Transverse colon (tissue), 4 donors: ENCODE measurements at regions not wholly inside any gene's neighbourhood (a gene's known extent, or its start where the extent isn't known, plus 50 kb on each side); places are given as distances from the start of the nearest gene placed in this dataset.
A peak's percentile ranks its signal among the peaks of the same experiment; 100 is the strongest.

Experiments
- DNase-seq: peaks from one replicate; pipeline ENCODE4 v3.0.0-alpha.2; 2019
- H3K27ac ChIP-seq, 4 donors: fragments of 200-600 bp; sonication (generic); 2 replicates each; pipeline ENCODE4 v1.5.1; 2016 to 2018; ENCODE audit warnings: inconsistent platforms in 4 of 4
- H3K27me3 ChIP-seq: fragments of 200-600 bp; sonication (generic); 2 replicates; pipeline ENCODE4 v1.5.1; 2017; ENCODE audit warnings: inconsistent platforms
- H3K36me3 ChIP-seq, 4 donors: fragments of 200-600 bp; sonication (generic); 2 replicates each; pipeline ENCODE4 v1.5.1; 2017 to 2019; ENCODE audit warnings: inconsistent platforms in 4 of 4
- H3K4me1 ChIP-seq, 4 donors: fragments of 200-600 bp; sonication (generic); 2 replicates each; pipeline ENCODE4 v1.5.1; 2017 to 2020; ENCODE audit warnings: inconsistent platforms in 4 of 4
- H3K4me3 ChIP-seq, 4 donors: fragments of 200-600 bp; sonication (generic); 1 replicate in 1 of 4; 2 replicates in 3 of 4; pipeline versions ENCODE4 v1.5.1 to v1.6.1; 2017 to 2019; ENCODE audit warnings: inconsistent platforms in 4 of 4
- H3K9me3 ChIP-seq, 2 donors: fragments of 200-600 bp; sonication (generic); 2 replicates each; pipeline ENCODE4 v1.5.1; 2017 to 2019; ENCODE audit warnings: inconsistent platforms in 2 of 2
- EP300 ChIP-seq: sonication (generic); formaldehyde crosslinking; IDR thresholded peaks from one replicate; pipeline ENCODE4 v1.6.1; 2017; ENCODE audit warnings: antibody characterized with exemption, low read depth
- POLR2A ChIP-seq: fragments of 450-650 bp; IDR thresholded peaks from one replicate; pipeline ENCODE4 v1.6.1; 2016; ENCODE audit warnings: antibody characterized with exemption, mild to moderate bottlenecking, moderate library complexity
- POLR2AphosphoS5 ChIP-seq, 3 donors: sonication (generic); formaldehyde crosslinking; IDR thresholded peaks; one replicate each; pipeline ENCODE4 v1.6.1; 2016; ENCODE audit warnings: antibody characterized with exemption in 3 of 3
- WGBS, 2 donors: methylation state at CpG; one replicate each; pipeline ENCODE4 v1.1.5; 2018; ENCODE audit warnings: low coverage in 1 of 2; 5-methylcytosine and 5-hydroxymethylcytosine counted together
- in situ Hi-C, 4 donors: fragments of 200-750 bp; cut with MboI; loops; one replicate each; pipeline versions ENCODE4 v1.15.0 to v1.15.1; 2017; ENCODE audit warnings: low sequenced_read_pairs in 3 of 4, low pct_ligation_motif_present in 1 of 4, low pct_unique_long_range_greater_than_20kb in 1 of 4
- intact Hi-C: fragments of 100-400 bp; cut with DNase I; formaldehyde crosslinking; loops from one replicate; pipeline ENCODE4 v1.15.1; 2023; ENCODE audit warnings: low total_unique reads
- TF ChIP-seq, protein P1 (sequence below), 5 experiments: fragments of 200-600 bp in 3 of 5; fragments of 450-650 bp in 2 of 5; sonication (generic) in 3 of 5; IDR thresholded peaks; 1 replicate in 2 of 5; 2 replicates in 3 of 5; pipeline ENCODE4 v1.5.1; 2016 to 2017; ENCODE audit warnings: antibody characterized with exemption in 5 of 5, inconsistent platforms in 3 of 5, mild to moderate bottlenecking in 2 of 5, moderate library complexity in 1 of 5

DNA sequence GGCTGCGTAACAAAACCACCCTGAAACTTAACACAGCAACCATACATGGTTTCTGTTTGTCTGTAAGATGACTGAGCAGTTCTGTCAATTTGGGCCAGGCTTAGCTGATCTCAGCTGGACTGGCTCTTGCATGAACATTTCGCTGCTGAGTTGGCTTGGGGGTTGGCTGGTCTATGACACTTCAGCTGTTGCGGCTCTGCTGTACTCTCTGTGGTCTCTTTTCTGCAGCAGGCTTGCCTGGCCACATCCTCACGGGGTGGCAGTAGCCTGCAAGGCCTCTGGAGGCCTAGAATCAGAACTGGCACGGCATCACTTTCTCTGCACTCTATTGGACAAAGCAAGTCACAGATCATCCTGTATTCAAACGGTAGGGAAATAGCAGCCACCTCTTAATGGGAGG lies 216.2 kb downstream of the BCL11B start:
- DNase-seq = peak; percentile 24
- H3K27ac ChIP-seq = no peak overlapping the region
- no peaks in the 10 kb centered on the region for H3K36me3 ChIP-seq
- 80 to 83% methylated on average over 3 to 6 of the region's 6 CpGs for whole genome bisulfite sequencing, 2 donors
- H3K4me3 ChIP-seq = no peak overlapping the region
- in situ Hi-C loops = no loop called here
- H3K27me3 ChIP-seq = no peaks in the 10 kb centered on the region
- H3K4me1 ChIP-seq = no peaks in the 10 kb centered on the region
- no peak for TF ChIP-seq EP300
- no peak for TF ChIP-seq POLR2AphosphoS5 (IDR thresholded peaks at IDR 0.05)
- TF ChIP-seq POLR2A = no peak
- peaks cover 0 to 10% of the 10 kb centered on the region in 2 donors for H3K9me3 ChIP-seq
- intact Hi-C loops = no loop called here

DNA sequence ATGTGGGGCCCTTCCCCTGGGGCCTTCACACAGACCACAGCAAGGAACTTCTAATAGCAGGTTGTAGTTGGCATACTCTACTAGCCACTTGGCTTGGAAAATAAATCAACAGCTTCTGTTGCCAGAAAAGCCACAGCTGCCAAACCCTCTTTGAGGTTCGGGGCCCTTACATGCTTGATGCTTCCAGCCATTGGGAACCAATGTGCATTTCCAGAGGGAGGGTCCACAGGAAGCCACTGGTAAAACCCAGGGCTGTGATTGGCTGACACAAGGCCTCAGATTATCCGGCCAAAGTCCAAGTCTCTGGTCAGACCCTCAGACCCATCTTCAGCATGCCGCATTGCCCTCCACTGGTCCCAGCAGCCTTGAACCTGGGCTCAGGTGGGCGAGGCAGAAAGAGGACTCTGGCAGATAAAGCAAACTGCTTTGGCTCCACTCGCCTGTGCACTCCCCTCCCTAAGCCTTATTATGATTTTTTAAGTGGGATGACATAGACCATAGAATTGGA lies 214.4 kb downstream of the BCL11B start:
- intact Hi-C loops = no loop called here
- TF ChIP-seq EP300 (no peak), POLR2AphosphoS5 (IDR thresholded peaks at IDR 0.05) (no peak), POLR2A (no peak)
- TF ChIP-seq, protein P1, sequence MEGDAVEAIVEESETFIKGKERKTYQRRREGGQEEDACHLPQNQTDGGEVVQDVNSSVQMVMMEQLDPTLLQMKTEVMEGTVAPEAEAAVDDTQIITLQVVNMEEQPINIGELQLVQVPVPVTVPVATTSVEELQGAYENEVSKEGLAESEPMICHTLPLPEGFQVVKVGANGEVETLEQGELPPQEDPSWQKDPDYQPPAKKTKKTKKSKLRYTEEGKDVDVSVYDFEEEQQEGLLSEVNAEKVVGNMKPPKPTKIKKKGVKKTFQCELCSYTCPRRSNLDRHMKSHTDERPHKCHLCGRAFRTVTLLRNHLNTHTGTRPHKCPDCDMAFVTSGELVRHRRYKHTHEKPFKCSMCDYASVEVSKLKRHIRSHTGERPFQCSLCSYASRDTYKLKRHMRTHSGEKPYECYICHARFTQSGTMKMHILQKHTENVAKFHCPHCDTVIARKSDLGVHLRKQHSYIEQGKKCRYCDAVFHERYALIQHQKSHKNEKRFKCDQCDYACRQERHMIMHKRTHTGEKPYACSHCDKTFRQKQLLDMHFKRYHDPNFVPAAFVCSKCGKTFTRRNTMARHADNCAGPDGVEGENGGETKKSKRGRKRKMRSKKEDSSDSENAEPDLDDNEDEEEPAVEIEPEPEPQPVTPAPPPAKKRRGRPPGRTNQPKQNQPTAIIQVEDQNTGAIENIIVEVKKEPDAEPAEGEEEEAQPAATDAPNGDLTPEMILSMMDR (IDR thresholded peaks at IDR 0.05) = no peak

DNA sequence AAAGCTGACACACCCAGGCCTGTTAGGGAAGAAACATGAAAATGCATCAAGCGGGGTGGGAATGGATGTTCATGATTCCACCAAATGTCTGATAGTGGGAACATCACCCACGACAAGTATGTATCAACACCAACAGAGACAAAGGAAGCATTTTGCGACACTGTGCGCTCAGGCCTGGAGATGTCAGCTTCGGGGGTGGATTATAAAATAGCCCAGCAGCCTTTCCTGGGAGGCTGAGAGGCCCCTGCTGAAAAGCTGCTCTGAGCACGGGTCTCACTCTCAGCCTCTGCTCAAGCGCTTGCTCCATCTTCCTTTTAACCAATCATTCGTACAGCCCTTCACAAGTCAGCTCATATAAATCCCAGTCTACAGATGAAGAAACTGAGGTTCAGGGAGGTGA lies 213.5 kb downstream of the BCL11B start:
- Histone ChIP-seq H3K4me3 (no peak overlapping the region), H3K27me3 (no peaks in the 10 kb centered on the region), H3K27ac (no peak overlapping the region), H3K9me3 (no peaks in the 10 kb centered on the region), H3K36me3 (no peaks in the 10 kb centered on the region), H3K4me1 (no peaks in the 10 kb centered on the region)
- in situ Hi-C loops = no loop called here
- 60 to 94% methylated on average over 2 to 8 of the region's 8 CpGs for WGBS, 2 donors
- DNase-seq = no peak
- TF ChIP-seq POLR2AphosphoS5 (IDR thresholded peaks at IDR 0.05) (no peak), POLR2A (no peak), EP300 (no peak)
- intact Hi-C loops = no loop called here

More for the DNA sequence above, 214.4 kb downstream of the BCL11B start:
- no peak overlapping the region for H3K27ac ChIP-seq
- no peaks in the 10 kb centered on the region for H3K27me3 ChIP-seq
- WGBS, 2 donors = 70% methylated on average over 5 of the region's 5 CpGs; no CpG with 5 or more reads in 1 of the 2 donors
- no peaks in the 10 kb centered on the region for H3K4me1 ChIP-seq
- no peak overlapping the region for H3K4me3 ChIP-seq
- H3K9me3 ChIP-seq = peaks cover 0 to 4% of the 10 kb centered on the region in 2 donors
- DNase-seq = no peak
- H3K36me3 ChIP-seq = no peaks in the 10 kb centered on the region
- in situ Hi-C loops = no loop called here

- Histone ChIP-seq H3K27ac (no peak overlapping the region), H3K4me3 (no peak overlapping the region), H3K9me3 (no peaks in the 10 kb centered on the region), H3K27me3 (no peaks in the 10 kb centered on the region), H3K36me3 (no peaks in the 10 kb centered on the region), H3K4me1 (no peaks in the 10 kb centered on the region)
- TF ChIP-seq, protein P1 (IDR thresholded peaks at IDR 0.05) = no peak
- TF ChIP-seq EP300 = no peak
- TF ChIP-seq POLR2AphosphoS5 (IDR thresholded peaks at IDR 0.05) = no peak
- TF ChIP-seq POLR2A = no peak
- 89% methylated on average over 10 of the region's 10 CpGs; no CpG with 5 or more reads in 1 of the 2 donors for WGBS, 2 donors
- no peak for DNase-seq
- in situ Hi-C loops = no loop called here
- intact Hi-C loops = no loop called here
These were observed 209.8 kb downstream of the BCL11B start for GRCh38 chr14:99062216-99062615.

- intact Hi-C loops = no loop called here
- no peaks in the 10 kb centered on the region for H3K4me1 ChIP-seq
These were observed 209.1 kb downstream of the BCL11B start for GRCh38 chr14:99062772-99063418.

More at GRCh38 chr14:99062772-99063418, 209.1 kb downstream of the BCL11B start:
- Histone ChIP-seq H3K9me3 (no peaks in the 10 kb centered on the region), H3K36me3 (no peaks in the 10 kb centered on the region), H3K4me3 (no peak overlapping the region), H3K27me3 (no peaks in the 10 kb centered on the region), H3K27ac (no peak overlapping the region)
- TF ChIP-seq POLR2AphosphoS5 (IDR thresholded peaks at IDR 0.05) = no peak
- in situ Hi-C loops = no loop called here
- 86 to 92% methylated on average over 17 to 18 of the region's 18 CpGs for WGBS, 2 donors
- no peak for DNase-seq
